A172 (cell line): ENCODE measurements at regions not wholly inside any gene's neighbourhood (a gene's known extent, or its start where the extent isn't known, plus 50 kb on each side); places are given as distances from the start of the nearest gene placed in this dataset.
"Not testable (repeated sequence)": the region's sequence is repeated elsewhere in the genome, so short reads cannot be mapped to it uniquely, and the experiment has no call there.

Experiments
- DNase-seq: peaks from one replicate; pipeline ENCODE4 v3.0.0-alpha.2; 2015; ENCODE audit warnings: low spot score

DNA sequence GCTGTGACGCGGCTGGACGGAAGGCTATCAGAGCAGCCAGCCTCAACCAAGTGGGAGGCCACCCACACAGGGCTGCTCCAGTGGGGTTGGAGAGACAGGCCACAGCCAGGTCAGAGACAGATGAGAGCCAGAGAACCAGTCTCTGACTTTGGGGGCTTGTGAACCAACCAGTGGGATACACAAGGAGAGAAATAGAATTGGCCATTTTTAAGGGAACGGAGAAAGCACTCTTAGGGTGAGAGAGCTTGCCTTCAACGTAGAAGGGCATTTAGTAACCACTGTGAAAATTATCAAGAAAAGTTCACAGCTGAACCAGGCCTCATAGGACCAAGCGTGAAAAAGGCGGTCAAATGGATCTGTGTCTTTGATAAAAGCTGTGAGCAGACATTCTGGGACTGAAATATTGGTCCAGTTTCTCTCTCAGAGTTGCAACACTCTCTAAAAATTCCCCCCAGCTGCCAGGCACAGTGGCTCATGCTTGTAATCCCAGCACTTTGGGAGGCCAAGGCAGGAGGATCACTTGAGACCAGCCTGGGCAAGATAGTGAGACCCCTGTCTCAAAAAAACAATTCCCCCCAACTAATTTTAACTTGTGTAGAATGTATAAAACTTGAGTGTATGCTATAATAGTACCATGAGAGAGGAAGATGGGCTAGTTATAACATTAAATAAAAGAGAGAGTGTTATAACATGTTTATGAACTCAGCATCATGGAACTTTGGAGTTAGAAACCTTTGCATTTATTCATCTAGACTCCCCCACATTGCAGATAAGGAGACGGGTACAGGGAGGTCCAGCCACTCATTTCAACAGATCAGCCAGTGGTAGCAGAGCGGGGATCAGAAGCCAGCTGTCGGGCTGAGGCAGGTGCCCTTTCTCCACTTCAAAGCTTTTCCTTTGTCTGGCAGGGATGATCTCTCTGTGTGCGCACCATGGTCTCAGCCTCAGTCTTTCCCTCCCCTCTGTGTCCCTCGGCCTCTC is 132.2 kb downstream of the NPIPB11 start:
- not testable (repeated sequence) for DNase-seq

DNA sequence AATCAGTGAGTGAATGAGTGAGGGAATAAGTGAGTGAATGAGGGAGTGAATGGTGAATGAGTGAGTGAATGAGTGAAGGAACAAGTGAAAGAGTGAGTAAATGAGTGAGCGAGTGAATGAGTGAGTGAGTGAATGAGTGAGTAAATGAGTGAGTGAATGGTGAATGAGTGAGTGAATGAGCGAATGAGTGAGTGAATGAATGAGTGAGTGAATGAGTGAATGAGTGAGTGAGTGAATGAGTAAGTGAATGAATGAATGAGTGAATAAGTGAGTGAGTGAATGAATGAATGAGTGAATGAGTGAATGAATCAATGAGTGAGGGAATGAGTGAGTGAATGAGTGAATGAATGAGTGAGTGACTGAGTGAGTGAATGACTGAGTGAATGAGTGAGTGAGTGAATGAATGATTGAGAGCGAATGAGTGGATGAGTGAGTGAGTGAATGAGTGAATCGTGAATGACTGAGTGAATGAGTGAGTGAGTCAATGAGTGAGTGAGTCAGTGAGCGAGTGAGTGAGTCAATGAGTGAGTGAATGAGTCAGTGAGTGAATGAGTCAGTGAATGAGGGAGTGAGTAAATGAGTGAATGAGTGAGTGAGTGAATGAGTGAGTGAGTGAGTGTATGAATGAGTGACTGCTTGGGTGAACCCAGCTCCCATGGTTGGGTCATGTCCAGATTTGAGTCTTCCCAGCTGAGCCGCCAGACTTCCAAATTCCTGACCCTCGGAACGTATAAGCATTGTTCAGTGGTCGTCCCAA is 133.0 kb downstream of the NPIPB11 start:
- DNase-seq = peak; percentile 61

DNA sequence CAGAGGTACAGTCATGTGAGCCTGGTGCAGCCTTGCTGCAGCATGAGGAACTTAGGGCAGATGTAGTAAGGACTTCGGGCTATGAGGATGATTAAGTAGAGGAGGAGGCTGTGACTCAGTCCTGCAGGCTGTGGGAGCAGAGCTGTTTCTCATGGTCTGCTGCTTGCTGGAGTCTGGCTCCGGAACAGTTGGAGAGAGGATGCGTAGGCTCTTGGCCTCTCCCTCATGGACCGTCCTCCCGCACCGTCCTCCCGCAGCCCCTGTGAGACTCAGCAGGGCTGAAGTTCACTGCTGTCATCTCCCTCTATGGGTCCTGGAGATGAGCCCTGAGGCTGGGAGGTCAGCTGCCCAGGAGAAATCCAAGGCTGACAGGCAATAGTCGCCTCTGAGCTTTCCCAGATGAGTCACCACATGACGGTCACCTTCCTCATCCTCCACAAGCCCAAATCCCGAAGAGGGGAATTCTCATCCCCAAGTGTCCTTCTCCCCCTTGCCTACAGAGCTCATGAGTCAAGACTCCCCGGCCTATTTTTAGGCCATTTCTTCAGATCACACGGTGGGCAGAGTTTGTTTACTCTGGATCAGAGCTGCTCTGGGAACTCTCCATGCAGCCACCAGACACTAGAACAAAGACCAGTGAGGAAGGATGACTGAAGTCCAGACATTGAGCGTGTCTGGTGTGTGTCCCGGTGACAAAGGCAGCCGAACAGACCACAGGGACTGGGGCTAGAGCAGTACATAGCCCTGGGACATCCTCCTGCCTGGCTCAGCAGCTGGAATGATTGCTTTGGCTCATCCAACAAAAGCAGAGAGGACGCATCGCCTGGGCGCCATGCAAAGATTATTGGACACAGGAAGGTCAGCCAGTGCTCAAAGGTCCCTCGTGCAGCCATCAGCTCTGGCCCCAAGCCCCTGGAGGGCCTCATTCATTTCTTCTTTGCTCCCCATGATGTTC is 134.5 kb downstream of the NPIPB11 start:
- DNase-seq = peak; percentile 98

DNA sequence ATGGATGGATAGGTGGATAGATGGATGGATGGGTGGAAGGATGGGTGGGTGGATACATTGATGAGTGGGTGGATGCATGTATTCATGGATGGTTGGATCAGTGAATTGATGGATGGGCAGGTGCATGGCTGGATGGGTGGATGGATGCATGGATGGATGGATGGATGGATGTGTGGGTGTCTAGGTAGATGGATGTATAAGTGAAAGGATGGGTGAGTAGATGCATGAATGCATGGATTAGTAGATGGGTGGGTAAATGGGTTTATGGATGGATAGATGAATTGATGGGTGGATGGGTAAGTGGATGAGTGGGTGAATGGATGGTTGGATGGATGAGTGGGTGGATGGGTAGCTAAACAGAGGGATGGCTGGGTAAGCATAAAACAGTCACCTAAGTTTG is 135.6 kb downstream of the NPIPB11 start:
- not testable (repeated sequence) for DNase-seq

DNA sequence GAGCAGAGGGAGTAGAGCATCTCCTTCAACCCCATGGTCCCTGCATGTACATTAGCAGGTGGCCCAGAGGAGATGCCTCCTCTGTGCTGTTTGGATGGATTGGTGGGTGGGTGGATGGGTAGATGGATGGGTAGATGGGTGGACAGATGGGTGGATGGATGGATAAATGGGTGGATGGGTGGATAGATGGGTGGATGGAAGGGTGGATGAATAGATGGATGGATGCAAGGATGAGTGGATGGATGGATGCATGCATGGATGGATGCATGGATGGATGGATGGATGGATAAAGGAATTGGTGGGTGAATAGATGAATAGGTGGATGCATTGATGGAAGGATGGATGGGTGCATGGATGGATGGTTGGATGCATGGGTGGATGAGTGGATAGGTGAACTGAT is 136.5 kb downstream of the NPIPB11 start:
- DNase-seq = not testable (repeated sequence)

GRCh38 chr16:29269192-29269811 is 137.2 kb downstream of the NPIPB11 start:
- peak; percentile 87 for DNase-seq

DNA sequence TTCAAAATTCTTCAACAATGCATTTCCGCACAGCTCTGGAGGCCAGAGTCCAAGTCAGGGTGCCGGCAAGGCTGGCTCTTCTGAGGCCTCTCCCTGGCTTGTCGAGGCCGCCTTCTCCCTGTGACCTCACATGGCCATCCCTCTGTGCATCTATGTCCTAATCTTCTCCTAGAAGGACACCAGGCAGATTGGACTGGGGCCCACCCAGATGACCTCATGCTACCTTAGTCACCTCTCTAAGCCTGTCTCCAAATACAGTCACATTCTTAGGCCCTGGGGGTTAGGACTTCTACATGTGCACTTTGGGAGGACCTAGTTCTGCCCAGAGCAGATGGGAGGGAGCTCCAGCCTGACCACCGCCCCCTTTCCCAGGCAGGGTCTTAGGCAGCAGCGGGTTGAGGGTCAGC is 137.7 kb downstream of the NPIPB11 start:
- peak; percentile 89 for DNase-seq

- DNase-seq = not testable (repeated sequence)
These were observed 138.2 kb downstream of the NPIPB11 start for GRCh38 chr16:29268348-29268747.

- not testable (repeated sequence) for DNase-seq
These were observed 138.6 kb downstream of the NPIPB11 start for GRCh38 chr16:29267891-29268290.

DNA sequence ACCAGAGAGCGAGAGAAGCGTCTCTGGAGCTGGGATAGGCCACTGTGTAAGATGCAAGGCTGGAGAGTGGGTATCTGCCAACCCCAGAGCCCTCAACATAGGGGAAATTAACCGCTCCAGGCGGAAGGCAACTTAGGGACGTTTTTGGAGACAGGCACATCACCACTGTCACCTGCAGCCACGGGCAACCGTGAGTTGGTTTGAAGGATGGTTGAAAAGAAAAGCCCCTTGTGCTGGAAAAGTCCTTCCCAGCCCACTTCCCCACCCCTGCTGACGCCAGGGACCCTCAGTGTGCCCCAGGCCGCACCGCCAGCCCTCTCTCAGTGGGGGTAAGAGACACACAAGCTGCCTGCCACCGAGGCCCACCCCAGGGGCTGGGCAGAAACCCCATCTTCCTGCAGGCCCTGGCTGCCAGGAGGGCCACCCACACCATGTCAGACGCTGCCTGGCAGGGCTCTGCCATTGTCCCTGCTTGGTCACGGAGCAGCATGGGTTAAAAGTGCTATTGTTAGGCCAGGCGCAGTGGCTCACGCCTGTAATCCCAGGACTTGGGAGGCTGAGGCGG is 139.4 kb downstream of the NPIPB11 start:
- not testable (repeated sequence) for DNase-seq

DNA sequence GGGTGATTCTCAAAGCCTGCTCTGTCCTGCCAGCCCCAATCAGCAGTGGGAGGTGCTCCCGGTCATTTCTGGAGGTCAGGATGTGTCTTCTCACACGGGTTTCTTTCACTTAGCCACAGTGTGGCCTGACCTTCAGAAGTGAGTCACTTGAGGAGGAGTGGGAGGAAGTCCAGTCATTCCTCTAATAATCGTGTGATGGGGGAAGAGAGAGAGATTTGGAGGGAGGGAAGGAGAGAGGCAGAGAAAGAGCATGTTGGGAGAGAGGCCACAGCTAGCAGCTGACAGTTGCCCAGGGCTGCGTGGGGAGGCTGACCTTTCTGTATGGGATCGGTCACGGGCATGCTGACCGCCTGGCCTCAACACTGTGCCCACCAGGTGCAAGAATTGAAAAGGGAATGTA is 139.9 kb downstream of the NPIPB11 start:
- DNase-seq = peak; percentile 94

DNA sequence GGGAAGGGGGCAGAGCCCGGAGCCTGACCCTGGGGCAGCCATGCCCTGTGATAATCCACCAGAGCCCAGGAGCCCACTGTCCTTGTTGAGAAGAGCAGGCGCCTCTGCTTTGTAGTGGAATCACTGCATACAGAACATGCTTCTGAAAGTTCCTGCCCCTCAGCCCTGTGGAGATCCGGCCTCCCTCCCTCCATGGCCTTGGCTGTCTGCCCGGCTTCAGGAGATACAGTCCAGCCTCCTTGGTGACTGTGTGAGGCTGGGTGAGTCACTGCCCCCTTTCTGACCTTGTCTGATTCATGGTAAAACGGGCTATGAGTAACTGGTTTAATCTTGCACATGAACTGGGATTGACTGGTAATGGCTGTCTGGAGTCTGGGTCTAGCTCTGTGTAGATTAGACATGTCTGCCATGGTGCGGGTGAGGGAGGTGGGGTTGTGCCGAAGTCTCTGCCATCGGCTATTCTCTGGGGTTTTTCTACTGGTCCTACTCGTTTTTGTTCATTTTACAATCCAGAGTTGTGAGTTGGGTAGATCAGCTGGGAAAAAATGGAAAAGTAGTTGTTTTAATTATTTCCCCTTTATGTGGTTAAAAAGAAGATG is 141.2 kb downstream of the NPIPB11 start:
- peak; percentile 96 for DNase-seq

- DNase-seq = not testable (repeated sequence)
These were observed 142.3 kb downstream of the NPIPB11 start for GRCh38 chr16:29264080-29264837.

DNA sequence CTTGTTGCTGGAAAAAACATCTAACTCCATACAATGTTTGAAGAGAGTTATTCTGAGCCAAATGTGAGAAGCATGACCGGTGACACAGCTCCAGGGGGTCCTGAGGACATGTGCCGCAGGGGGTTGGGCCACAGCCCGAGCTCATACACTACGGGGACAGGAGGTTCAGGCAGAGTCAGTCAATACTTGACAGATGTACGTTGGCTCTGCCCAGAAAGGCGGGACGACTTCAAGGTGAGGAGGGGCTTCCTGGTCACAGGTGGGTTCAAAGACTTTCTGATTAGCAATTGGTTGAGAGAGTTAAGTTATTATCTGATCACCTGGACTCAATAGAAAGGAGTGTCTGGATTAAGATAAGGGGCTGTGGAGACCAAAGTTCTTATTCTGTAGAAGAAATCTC is 143.8 kb downstream of the NPIPB11 start:
- DNase-seq = not testable (repeated sequence)

- DNase-seq = not testable (repeated sequence)
These were observed 144.9 kb downstream of the NPIPB11 start for GRCh38 chr16:29261427-29262248.

GRCh38 chr16:29260683-29261426 is 145.7 kb downstream of the NPIPB11 start:
- not testable (repeated sequence) for DNase-seq

DNA sequence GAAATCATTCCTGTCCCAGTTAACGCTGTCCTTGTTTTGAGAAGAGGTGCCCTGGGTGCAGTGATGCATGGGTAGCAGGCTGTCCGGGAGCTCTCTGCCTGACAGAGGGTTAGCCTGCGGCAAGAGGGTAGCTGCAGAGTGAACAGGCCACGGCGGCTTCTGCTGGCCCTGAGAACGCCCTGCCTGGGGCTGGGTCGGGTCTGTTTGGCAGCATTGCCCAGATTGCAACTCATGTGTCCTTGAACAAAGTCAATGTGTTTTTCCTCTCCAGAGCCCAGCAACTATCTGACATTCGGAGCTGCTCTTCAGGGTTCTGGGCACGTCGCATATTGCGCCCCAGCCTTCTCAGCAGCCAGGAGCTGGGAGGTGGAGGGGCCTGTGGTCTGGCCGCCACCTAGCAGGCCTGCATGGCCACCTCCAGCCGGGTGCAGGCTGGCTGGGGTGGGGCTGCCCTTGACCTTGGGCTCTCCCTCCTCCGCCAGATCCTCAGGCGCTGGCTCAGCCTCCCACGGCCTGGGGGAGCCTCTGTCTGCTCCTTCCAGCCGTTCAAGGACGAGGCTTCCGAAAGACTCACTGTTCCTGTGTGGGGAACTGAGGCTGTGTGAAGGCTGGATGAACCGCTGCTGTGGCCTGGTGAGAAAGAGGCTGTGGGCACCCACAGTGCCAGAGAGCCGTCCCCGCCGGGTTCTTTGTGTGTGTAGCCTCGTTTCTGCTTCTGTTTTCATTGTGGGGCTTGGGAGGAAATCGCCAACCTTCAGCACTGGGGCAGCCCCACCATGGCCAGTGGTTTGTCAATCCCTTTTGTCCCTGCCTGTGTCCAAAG is 146.7 kb downstream of the NPIPB11 start:
- DNase-seq = not testable (repeated sequence)
